RWPE1 (cell line): ENCODE measurements at regions not wholly inside any gene's neighbourhood (a gene's known extent, or its start where the extent isn't known, plus 50 kb on each side); places are given as distances from the start of the nearest gene placed in this dataset.

Experiments used
- CTCF ChIA-PET: fragments of 350-600 bp; sonication (Branson Sonifier 250); formaldehyde crosslinking; extraction: SDS; loops from one replicate; lab custom pipeline; 2021; lab: Yijun Ruan, JAX
- POLR2A ChIA-PET: fragments of 400-600 bp; formaldehyde crosslinking; extraction: SDS; loops from one replicate; lab custom pipeline; 2020; ENCODE audit warnings: antibody characterized with exemption; ENCODE audit not compliant: low non-redundant PET; lab: Yijun Ruan, JAX
- DNase-seq: peaks from one replicate; pipeline ENCODE4 v3.0.0; 2012; ENCODE audit warnings: low spot score
- H3K27ac ChIP-seq: fragments of 450-650 bp; 2 replicates; pipeline ENCODE4 v1.5.1; 2017
- TF ChIP-seq, protein P1 (sequence below): fragments of 450-650 bp; conservative IDR thresholded peaks from 2 replicates; pipeline ENCODE4 v1.5.1; 2017; ENCODE audit warnings: low read depth, mild to moderate bottlenecking

DNA sequence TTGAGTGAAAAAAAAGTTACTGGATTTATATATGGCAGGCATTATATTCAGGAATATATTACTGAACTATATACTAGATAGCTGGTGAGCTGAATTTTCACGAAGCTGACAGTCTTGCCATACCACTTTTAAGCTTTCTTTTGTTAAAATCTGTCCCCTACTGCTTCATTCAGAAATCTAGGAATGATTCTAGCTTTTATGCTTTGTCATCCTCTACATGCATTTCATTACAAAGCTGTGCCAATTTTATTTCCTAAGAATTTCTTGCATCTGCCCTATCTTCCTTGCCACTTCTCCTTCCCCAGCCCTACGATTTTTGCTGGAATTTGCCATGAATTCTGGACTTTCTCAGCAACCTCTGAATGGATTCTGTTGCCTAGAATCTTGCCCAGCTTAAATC is 158.5 kb upstream of the ADGRB3 start:
- POLR2A ChIA-PET: no interaction called here
- TF ChIP-seq, protein P1, sequence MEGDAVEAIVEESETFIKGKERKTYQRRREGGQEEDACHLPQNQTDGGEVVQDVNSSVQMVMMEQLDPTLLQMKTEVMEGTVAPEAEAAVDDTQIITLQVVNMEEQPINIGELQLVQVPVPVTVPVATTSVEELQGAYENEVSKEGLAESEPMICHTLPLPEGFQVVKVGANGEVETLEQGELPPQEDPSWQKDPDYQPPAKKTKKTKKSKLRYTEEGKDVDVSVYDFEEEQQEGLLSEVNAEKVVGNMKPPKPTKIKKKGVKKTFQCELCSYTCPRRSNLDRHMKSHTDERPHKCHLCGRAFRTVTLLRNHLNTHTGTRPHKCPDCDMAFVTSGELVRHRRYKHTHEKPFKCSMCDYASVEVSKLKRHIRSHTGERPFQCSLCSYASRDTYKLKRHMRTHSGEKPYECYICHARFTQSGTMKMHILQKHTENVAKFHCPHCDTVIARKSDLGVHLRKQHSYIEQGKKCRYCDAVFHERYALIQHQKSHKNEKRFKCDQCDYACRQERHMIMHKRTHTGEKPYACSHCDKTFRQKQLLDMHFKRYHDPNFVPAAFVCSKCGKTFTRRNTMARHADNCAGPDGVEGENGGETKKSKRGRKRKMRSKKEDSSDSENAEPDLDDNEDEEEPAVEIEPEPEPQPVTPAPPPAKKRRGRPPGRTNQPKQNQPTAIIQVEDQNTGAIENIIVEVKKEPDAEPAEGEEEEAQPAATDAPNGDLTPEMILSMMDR: no peak
- no peak overlapping the region for H3K27ac ChIP-seq
- DNase-seq: no peak
- CTCF ChIA-PET: no interaction called here

- no peak for DNase-seq
- CTCF ChIA-PET: no interaction called here
- TF ChIP-seq, protein P1: no peak
- H3K27ac ChIP-seq: no peak overlapping the region
- POLR2A ChIA-PET: no interaction called here
These were observed 161.5 kb upstream of the ADGRB3 start for GRCh38 chr6:68473433-68474210.

DNA sequence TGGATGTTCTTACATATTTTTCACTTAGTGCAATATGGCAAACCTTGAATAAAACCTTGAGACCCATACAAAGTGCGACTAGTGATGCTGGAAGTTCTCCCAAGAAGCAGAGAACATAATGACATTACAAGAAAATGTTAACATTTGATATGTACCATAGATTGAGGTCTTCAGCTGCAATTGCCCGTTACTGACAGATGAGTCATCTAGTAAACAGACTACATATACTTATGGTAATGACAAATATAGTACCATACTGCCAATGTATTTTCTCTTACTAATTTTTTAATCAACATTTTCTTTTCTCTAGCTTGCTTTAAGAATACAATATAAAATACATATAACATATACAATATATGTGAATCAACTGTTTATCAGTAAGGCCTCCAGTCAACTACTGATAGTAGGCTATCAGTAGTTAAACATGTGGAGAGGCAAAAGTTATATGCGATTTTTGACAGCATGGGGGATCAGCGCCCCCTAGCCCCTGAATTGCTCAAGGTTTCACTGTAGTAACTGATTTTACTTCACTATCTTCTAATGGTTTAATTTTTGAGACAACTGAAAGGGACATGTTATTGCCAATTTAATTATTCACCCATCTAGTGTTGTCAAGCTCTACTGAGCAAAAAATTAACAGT is 166.7 kb upstream of the ADGRB3 start:
- no peak for DNase-seq
- ChIA-PET CTCF (no interaction called here), POLR2A (no interaction called here)
- TF ChIP-seq, protein P1: no peak; the same call in 1 of the 2 replicates
- no peak overlapping the region for H3K27ac ChIP-seq

GRCh38 chr6:68458447-68458846 is 176.6 kb upstream of the ADGRB3 start:
- ChIA-PET CTCF (no interaction called here), POLR2A (no interaction called here)
- no peak overlapping the region for H3K27ac ChIP-seq
- TF ChIP-seq, protein P1: no peak
- DNase-seq: no peak

- POLR2A ChIA-PET: no interaction called here
- TF ChIP-seq, protein P1: no peak
- H3K27ac ChIP-seq: no peak overlapping the region
- DNase-seq: no peak
- CTCF ChIA-PET: interaction anchor here (0.7 kb wide), 1 partner anchor 10 kb away, joined by 7 read pairs; no protein-coding TSS in a partner anchor
These were observed 188.0 kb upstream of the ADGRB3 start for GRCh38 chr6:68447112-68447511.

- CTCF ChIA-PET: no interaction called here
These were observed 189.2 kb upstream of the ADGRB3 start for GRCh38 chr6:68445926-68446325.

More at GRCh38 chr6:68445926-68446325, 189.2 kb upstream of the ADGRB3 start:
- TF ChIP-seq, protein P1: no peak
- no peak overlapping the region for H3K27ac ChIP-seq
- DNase-seq: no peak
- POLR2A ChIA-PET: interaction anchor here (0.6 kb wide), 1 partner anchor 139 kb away, joined by 7 read pairs; no protein-coding TSS in a partner anchor
